A549 (cell line): ENCODE measurements at regions not wholly inside any gene's neighbourhood (a gene's known extent, or its start where the extent isn't known, plus 50 kb on each side); places are given as distances from the start of the nearest gene placed in this dataset.

Source experiments
- ATAC-seq, 2 experiments: fragments of 200-7000 bp in 1 of 2; fragments of >200 bp in 1 of 2; cut with Nextera tagmentation in 1 of 2; cut with Tn5 transposase in 1 of 2; 3 replicates each; pipeline versions ENCODE4 v1.8.0 to v1.9.1; 2018 to 2020; ENCODE audit warnings: mild to moderate bottlenecking in 1 of 2, moderate library complexity in 1 of 2
- CTCF ChIA-PET: fragments of 300-600 bp; sonication (Branson Sonifier 250); formaldehyde crosslinking; extraction: SDS; loops from one replicate; lab custom pipeline; 2021; ENCODE audit warnings: antibody characterized with exemption, inconsistent platforms; lab: Yijun Ruan, JAX
- POLR2A ChIA-PET: fragments of 350-600 bp; formaldehyde crosslinking; extraction: SDS; loops from one replicate; lab custom pipeline; 2021; ENCODE audit warnings: antibody characterized with exemption, inconsistent platforms; lab: Yijun Ruan, JAX
- DNase-seq, 2 experiments: peaks; one replicate each; pipeline versions ENCODE4 v3.0.0 to v3.0.0-alpha.2; 2011 to 2016; ENCODE audit warnings: low read depth in 1 of 2, low spot score in 1 of 2
- FAIRE-seq: peaks from 2 replicates; lab custom pipeline; 2011; peaks lifted over from hg19 to GRCh38; lab: Jason Lieb, UNC
- H3K27ac ChIP-seq, 2 experiments: fragments of >200 bp; sonication (Bioruptor Twin); formaldehyde crosslinking; 3 replicates each; pipeline ENCODE4 v1.5.1; 2016 to 2017
- H3K4me1 ChIP-seq: fragments of >200 bp; sonication (Bioruptor Twin); formaldehyde crosslinking; 3 replicates; pipeline ENCODE4 v1.6.1; 2016
- H3K4me2 ChIP-seq: fragments of >200 bp; sonication (Bioruptor Twin); formaldehyde crosslinking; 3 replicates; pipeline ENCODE4 v1.6.1; 2016
- H3K4me3 ChIP-seq: fragments of >200 bp; sonication (Bioruptor Twin); formaldehyde crosslinking; 3 replicates; pipeline ENCODE4 v1.5.1; 2016
- H3K9me3 ChIP-seq: fragments of >200 bp; sonication (Bioruptor Twin); formaldehyde crosslinking; 3 replicates; pipeline ENCODE4 v1.6.1; 2016
- BHLHE40 ChIP-seq: IDR thresholded peaks from 2 replicates; pipeline ENCODE4 v1.6.1; 2012; ENCODE audit warnings: low read depth, low read length, inconsistent platforms
- CEBPB ChIP-seq, 2 experiments: fragments of >200 bp in 1 of 2; sonication (Bioruptor Twin) in 1 of 2; formaldehyde crosslinking in 1 of 2; IDR thresholded peaks; 2 replicates each; pipeline ENCODE4 v1.6.1; 2012 to 2016
- CHD2 ChIP-seq: fragments of 150-350 bp; IDR thresholded peaks from 2 replicates; pipeline ENCODE4 v1.6.1; 2014; ENCODE audit warnings: low read length; ENCODE audit not compliant: partially characterized antibody
- EHF ChIP-seq: fragments of 250-450 bp; sonication (Bioruptor Pico); IDR thresholded peaks from 2 replicates; pipeline ENCODE4 v1.5.0; 2020; ENCODE audit warnings: mild to moderate bottlenecking
- ELK1 ChIP-seq: fragments of 150-350 bp; IDR thresholded peaks from 2 replicates; pipeline ENCODE4 v1.6.1; 2014; ENCODE audit warnings: low read depth, mild to moderate bottlenecking, low read length
- EP300 ChIP-seq, 2 experiments: fragments of >200 bp; sonication (Bioruptor Twin); formaldehyde crosslinking; IDR thresholded peaks; 2 replicates in 1 of 2; 3 replicates in 1 of 2; pipeline ENCODE4 v1.6.1; 2016 to 2017
- GATA3 ChIP-seq: IDR thresholded peaks from 2 replicates; pipeline ENCODE4 v1.6.1; 2012; ENCODE audit warnings: borderline replicate concordance
- HEYL ChIP-seq: fragments of 250-450 bp; sonication (Bioruptor Pico); IDR thresholded peaks from 2 replicates; pipeline ENCODE4 v1.8.0; 2021; ENCODE audit warnings: mild to moderate bottlenecking, moderate library complexity
- KDM5A ChIP-seq: fragments of 200-600 bp; sonication (generic); IDR thresholded peaks from 2 replicates; pipeline ENCODE4 v1.6.1; 2016; ENCODE audit warnings: antibody characterized with exemption, mild to moderate bottlenecking
- MAX ChIP-seq: IDR thresholded peaks from 2 replicates; pipeline ENCODE4 v1.6.1; 2012
- NR3C1 ChIP-seq: fragments of >200 bp; sonication (Bioruptor Twin); formaldehyde crosslinking; IDR thresholded peaks from 3 replicates; pipeline ENCODE4 v1.6.1; 2017
- PHF8 ChIP-seq: fragments of 200-600 bp; sonication (generic); IDR thresholded peaks from 2 replicates; pipeline ENCODE4 v1.6.1; 2016; ENCODE audit warnings: low read depth, mild to moderate bottlenecking, antibody characterized with exemption, moderate library complexity, borderline replicate concordance
- RAD21 ChIP-seq, 2 experiments: fragments of >200 bp in 1 of 2; sonication (Bioruptor Twin) in 1 of 2; formaldehyde crosslinking in 1 of 2; IDR thresholded peaks in 1 of 2; conservative IDR thresholded peaks in 1 of 2; 2 replicates in 1 of 2; 3 replicates in 1 of 2; pipeline ENCODE4 v1.6.1; 2012 to 2018; ENCODE audit warnings: inconsistent platforms in 1 of 2
- RCOR1 ChIP-seq: fragments of 150-350 bp; IDR thresholded peaks from 2 replicates; pipeline ENCODE4 v1.6.1; 2014; ENCODE audit warnings: antibody characterized with exemption, low read length, low read depth
- REST ChIP-seq: fragments of 200-600 bp; sonication (generic); IDR thresholded peaks from 2 replicates; pipeline ENCODE4 v1.6.1; 2016; ENCODE audit warnings: antibody characterized with exemption, mild to moderate bottlenecking, moderate library complexity
- SMC3 ChIP-seq: fragments of >200 bp; sonication (Bioruptor Twin); formaldehyde crosslinking; IDR thresholded peaks from 3 replicates; pipeline ENCODE4 v1.6.1; 2018; ENCODE audit warnings: inconsistent platforms
- ZNF302 ChIP-seq: fragments of 250-450 bp; sonication (Bioruptor Pico); IDR thresholded peaks from 2 replicates; pipeline ENCODE4 v1.9.0; 2021; ENCODE audit warnings: inconsistent platforms, mild to moderate bottlenecking, moderate library complexity
- WGBS: methylation state at CpG from one replicate; pipeline ENCODE4 v1.1.6; 2017; ENCODE audit errors: missing lambda C conversion rate; 5-methylcytosine and 5-hydroxymethylcytosine counted together
- TF ChIP-seq, protein P1 (sequence below): fragments of 250-450 bp; sonication (Bioruptor Pico); IDR thresholded peaks from 2 replicates; pipeline ENCODE4 v1.5.0; 2020; ENCODE audit warnings: low read depth, mild to moderate bottlenecking, moderate library complexity
- TF ChIP-seq, protein P2 (sequence below): IDR thresholded peaks from 2 replicates; pipeline ENCODE4 v1.6.1; 2012
- TF ChIP-seq, protein P3 (sequence below): fragments of 250-450 bp; sonication (Bioruptor Pico); IDR thresholded peaks from 2 replicates; pipeline ENCODE4 v1.5.0; 2021; ENCODE audit warnings: mild to moderate bottlenecking, moderate library complexity, borderline replicate concordance

- TF ChIP-seq RAD21 (conservative IDR thresholded peaks at IDR 0.05 in 1 of 2, IDR thresholded peaks at IDR 0.05 in 1 of 2) (no peak), SMC3 (no peak), BHLHE40 (no peak), CHD2 (no peak), NR3C1 (no peak), ZNF302 (CRISPR knock-in tag) (no peak), PHF8 (no peak), HEYL (no peak), ELK1 (no peak), EP300 (IDR thresholded peaks at IDR 0.05) (no peak), EHF (CRISPR knock-in tag) (no peak), CEBPB (IDR thresholded peaks at IDR 0.05) (no peak), KDM5A (no peak)
- TF ChIP-seq, protein P1, sequence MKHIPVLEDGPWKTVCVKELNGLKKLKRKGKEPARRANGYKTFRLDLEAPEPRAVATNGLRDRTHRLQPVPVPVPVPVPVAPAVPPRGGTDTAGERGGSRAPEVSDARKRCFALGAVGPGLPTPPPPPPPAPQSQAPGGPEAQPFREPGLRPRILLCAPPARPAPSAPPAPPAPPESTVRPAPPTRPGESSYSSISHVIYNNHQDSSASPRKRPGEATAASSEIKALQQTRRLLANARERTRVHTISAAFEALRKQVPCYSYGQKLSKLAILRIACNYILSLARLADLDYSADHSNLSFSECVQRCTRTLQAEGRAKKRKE (CRISPR knock-in tag) = no peak
- TF ChIP-seq, protein P2, sequence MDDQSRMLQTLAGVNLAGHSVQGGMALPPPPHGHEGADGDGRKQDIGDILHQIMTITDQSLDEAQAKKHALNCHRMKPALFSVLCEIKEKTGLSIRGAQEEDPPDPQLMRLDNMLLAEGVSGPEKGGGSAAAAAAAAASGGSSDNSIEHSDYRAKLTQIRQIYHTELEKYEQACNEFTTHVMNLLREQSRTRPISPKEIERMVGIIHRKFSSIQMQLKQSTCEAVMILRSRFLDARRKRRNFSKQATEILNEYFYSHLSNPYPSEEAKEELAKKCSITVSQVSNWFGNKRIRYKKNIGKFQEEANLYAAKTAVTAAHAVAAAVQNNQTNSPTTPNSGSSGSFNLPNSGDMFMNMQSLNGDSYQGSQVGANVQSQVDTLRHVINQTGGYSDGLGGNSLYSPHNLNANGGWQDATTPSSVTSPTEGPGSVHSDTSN = no peak
- TF ChIP-seq, protein P3, sequence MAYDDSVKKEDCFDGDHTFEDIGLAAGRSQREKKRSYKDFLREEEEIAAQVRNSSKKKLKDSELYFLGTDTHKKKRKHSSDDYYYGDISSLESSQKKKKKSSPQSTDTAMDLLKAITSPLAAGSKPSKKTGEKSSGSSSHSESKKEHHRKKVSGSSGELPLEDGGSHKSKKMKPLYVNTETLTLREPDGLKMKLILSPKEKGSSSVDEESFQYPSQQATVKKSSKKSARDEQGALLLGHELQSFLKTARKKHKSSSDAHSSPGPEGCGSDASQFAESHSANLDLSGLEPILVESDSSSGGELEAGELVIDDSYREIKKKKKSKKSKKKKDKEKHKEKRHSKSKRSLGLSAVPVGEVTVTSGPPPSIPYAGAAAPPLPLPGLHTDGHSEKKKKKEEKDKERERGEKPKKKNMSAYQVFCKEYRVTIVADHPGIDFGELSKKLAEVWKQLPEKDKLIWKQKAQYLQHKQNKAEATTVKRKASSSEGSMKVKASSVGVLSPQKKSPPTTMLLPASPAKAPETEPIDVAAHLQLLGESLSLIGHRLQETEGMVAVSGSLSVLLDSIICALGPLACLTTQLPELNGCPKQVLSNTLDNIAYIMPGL (CRISPR knock-in tag) = no peak
- Histone ChIP-seq H3K4me1 (no peaks in the 10 kb centered on the region), H3K4me3 (no peak overlapping the region), H3K4me2 (no peak overlapping the region), H3K9me3 (no peaks in the 10 kb centered on the region), H3K27ac (no peak overlapping the region)
- ChIA-PET CTCF (no interaction called here), POLR2A (no interaction called here)
- ATAC-seq (no peak), FAIRE-seq (no peak), DNase-seq (no peak)
- 5% methylated on average over 1 of the region's 1 CpG for WGBS
Observed at GRCh38 chr13:104198801-104199200, 1132.6 kb upstream of the SLC10A2 start.

DNA sequence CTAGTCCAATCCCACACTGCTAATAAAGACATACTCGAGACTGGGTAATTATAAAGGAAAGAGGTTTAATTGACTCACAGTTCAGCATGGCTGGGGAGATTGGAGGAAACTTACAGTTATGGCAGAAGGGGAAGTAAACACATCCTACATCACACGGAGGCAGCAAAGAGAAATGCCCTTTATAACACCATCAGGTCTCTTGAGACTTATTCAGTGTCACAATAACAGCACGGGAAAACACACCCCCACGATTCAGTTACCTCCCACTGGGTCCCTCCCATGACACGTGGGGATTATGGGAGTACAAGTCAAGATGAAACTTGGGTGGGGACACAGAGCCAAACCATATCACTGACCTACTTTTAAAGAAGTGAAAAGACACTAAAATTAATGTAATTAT is 1130.4 kb upstream of the SLC10A2 start:
- Histone ChIP-seq H3K27ac (no peak overlapping the region), H3K4me3 (no peak overlapping the region), H3K9me3 (no peaks in the 10 kb centered on the region), H3K4me2 (no peak overlapping the region), H3K4me1 (no peaks in the 10 kb centered on the region)
- ATAC-seq (no peak), FAIRE-seq (no peak), DNase-seq (no peak)
- WGBS = 7% methylated on average over 5 of the region's 5 CpGs
- CTCF ChIA-PET = no interaction called here
- POLR2A ChIA-PET = no interaction called here
- TF ChIP-seq REST (no peak), EHF (CRISPR knock-in tag) (no peak), RCOR1 (no peak), KDM5A (no peak), PHF8 (no peak), GATA3 (no peak), MAX (no peak)
- TF ChIP-seq, protein P2 = no peak
